ENCODE measurements at regions not wholly inside any gene's neighbourhood (a gene's known extent, or its start where the extent isn't known, plus 50 kb on each side); places are given as distances from the start of the nearest gene placed in this dataset.

- TF ChIP-seq REST (tag by site-specific recombination; IDR thresholded peaks at IDR 0.05) = no peak
- TF ChIP-seq ZNF274 (IDR thresholded peaks at IDR 0.05; ENCODE audit: low read length) = no peak
- TF ChIP-seq ZNF274 (tag by site-specific recombination; IDR thresholded peaks at IDR 0.05; ENCODE audit: borderline replicate concordance) = no peak
- no peak for TF ChIP-seq GLI4 (tag by site-specific recombination; IDR thresholded peaks at IDR 0.05)
- TF ChIP-seq ZNF121 (tag by site-specific recombination; IDR thresholded peaks at IDR 0.05) = no peak
- no peak for TF ChIP-seq CTCF (tag by site-specific recombination; IDR thresholded peaks at IDR 0.05)
- TF ChIP-seq SP2 (tag by site-specific recombination; IDR thresholded peaks at IDR 0.05) = no peak
- TF ChIP-seq ZNF449 (tag by site-specific recombination; IDR thresholded peaks at IDR 0.05) = no peak
- TF ChIP-seq ZNF175 (tag by site-specific recombination; IDR thresholded peaks at IDR 0.05) = no peak
- no peak for TF ChIP-seq ZBTB11 (tag by site-specific recombination; conservative IDR thresholded peaks at IDR 0.05; ENCODE audit: low read depth)
Observed at GRCh38 chr3:164364111-164364510, 714.2 kb downstream of the SI start.

Measured in HEK293 (cell line).